ENCODE measurements at regions not wholly inside any gene's neighbourhood (a gene's known extent, or its start where the extent isn't known, plus 50 kb on each side); places are given as distances from the start of the nearest gene placed in this dataset.

GRCh38 chr16:64304396-64304795, 817.5 kb downstream of the CDH11 start:
- no peak overlapping the region for H3K4me3 ChIP-seq
- ATAC-seq (ENCODE audit: insufficient number of reproducible peaks, low FRiP score, low read depth) (no peak), DNase-seq (ENCODE audit: low spot score) (no peak)
- no peaks in the 10 kb centered on the region for H3K27me3 ChIP-seq (replicated peaks; ENCODE audit: insufficient read depth)
- no peaks in the 10 kb centered on the region for H3K9me3 ChIP-seq
- H3K27ac ChIP-seq = no peak overlapping the region
- no peaks in the 10 kb centered on the region for H3K4me1 ChIP-seq (ENCODE audit: control insufficient read depth in 1 of 2, low read depth in 2 of 2)
- no peaks in the 10 kb centered on the region for H3K36me3 ChIP-seq
- no peak for TF ChIP-seq CTCF (IDR thresholded peaks at IDR 0.05)

DNA sequence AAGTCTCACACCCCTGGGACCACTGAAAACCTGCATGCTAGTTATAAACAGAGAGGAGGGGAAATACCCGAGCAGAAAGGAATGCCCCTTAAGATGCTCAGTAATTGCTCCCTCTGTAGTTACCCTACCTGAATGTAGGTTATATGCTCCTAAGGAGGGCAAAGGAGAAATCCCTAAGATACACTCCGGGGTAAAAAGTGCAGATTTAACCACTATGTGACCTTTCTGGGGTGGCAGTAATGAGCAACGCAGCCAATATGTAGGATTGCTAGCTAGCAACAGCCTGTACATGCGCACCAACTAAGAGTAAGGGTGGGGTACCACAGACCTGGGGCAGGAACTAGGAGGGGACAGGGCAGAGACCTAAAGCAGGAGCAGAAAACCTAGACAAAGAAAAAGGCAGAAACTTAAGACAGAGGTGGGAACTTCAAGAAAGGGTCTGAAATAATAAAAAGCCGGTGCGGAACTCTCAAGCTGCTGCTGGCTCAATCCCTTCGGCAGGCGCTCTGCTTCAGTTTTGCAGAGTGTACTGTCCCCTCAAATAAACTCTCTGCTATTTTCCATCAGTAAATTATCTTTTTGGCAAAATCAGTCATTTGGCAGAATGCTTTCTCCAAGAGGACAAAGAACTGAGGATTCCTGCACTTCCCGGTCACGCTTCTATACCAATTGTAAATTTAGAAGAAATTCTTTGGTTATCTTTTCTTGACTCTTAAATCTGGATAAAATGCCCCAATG, 823.8 kb downstream of the CDH11 start:
- no peaks in the 10 kb centered on the region for H3K9me3 ChIP-seq
- no peaks in the 10 kb centered on the region for H3K36me3 ChIP-seq
- H3K4me3 ChIP-seq = no peak overlapping the region
- H3K4me1 ChIP-seq (ENCODE audit: control insufficient read depth in 1 of 2, low read depth in 2 of 2) = no peaks in the 10 kb centered on the region
- ATAC-seq (ENCODE audit: insufficient number of reproducible peaks, low FRiP score, low read depth) = no peak
- DNase-seq (ENCODE audit: low spot score) = no peak
- H3K27me3 ChIP-seq (replicated peaks; ENCODE audit: insufficient read depth) = no peaks in the 10 kb centered on the region
- H3K27ac ChIP-seq = no peak overlapping the region
- TF ChIP-seq CTCF (IDR thresholded peaks at IDR 0.05) = no peak

GRCh38 chr16:64295466-64295865, 826.4 kb downstream of the CDH11 start:
- Histone ChIP-seq H3K4me3 (no peak overlapping the region), H3K27me3 (replicated peaks; ENCODE audit: insufficient read depth) (no peaks in the 10 kb centered on the region), H3K27ac (no peak overlapping the region), H3K9me3 (no peaks in the 10 kb centered on the region), H3K4me1 (ENCODE audit: control insufficient read depth in 1 of 2, low read depth in 2 of 2) (no peaks in the 10 kb centered on the region), H3K36me3 (no peaks in the 10 kb centered on the region)
- no peak for ATAC-seq (ENCODE audit: insufficient number of reproducible peaks, low FRiP score, low read depth)
- no peak for DNase-seq (ENCODE audit: low spot score)
- TF ChIP-seq CTCF (IDR thresholded peaks at IDR 0.05) = no peak

GRCh38 chr16:64292953-64293352, 828.9 kb downstream of the CDH11 start:
- TF ChIP-seq CTCF (IDR thresholded peaks at IDR 0.05) = no peak
- Histone ChIP-seq H3K4me1 (ENCODE audit: control insufficient read depth in 1 of 2, low read depth in 2 of 2) (peaks cover 0 to 2% of the 10 kb centered on the region in 2 donors), H3K9me3 (no peaks in the 10 kb centered on the region), H3K4me3 (no peak overlapping the region), H3K27me3 (replicated peaks; ENCODE audit: insufficient read depth) (no peaks in the 10 kb centered on the region), H3K27ac (no peak overlapping the region), H3K36me3 (no peaks in the 10 kb centered on the region)
- DNase-seq (ENCODE audit: low spot score) (no peak), ATAC-seq (ENCODE audit: insufficient number of reproducible peaks, low FRiP score, low read depth) (no peak)

GRCh38 chr16:64292161-64292560, 829.7 kb downstream of the CDH11 start:
- DNase-seq (ENCODE audit: low spot score) = no peak
- Histone ChIP-seq H3K36me3 (no peaks in the 10 kb centered on the region), H3K27me3 (replicated peaks; ENCODE audit: insufficient read depth) (no peaks in the 10 kb centered on the region), H3K27ac (no peak overlapping the region), H3K4me3 (no peak overlapping the region), H3K4me1 (ENCODE audit: control insufficient read depth in 1 of 2, low read depth in 2 of 2) (peaks cover 0 to 6% of the 10 kb centered on the region in 2 donors), H3K9me3 (no peaks in the 10 kb centered on the region)
- no peak for ATAC-seq (ENCODE audit: insufficient number of reproducible peaks, low FRiP score, low read depth)
- no peak for TF ChIP-seq CTCF (IDR thresholded peaks at IDR 0.05)
